ENCODE measurements at regions not wholly inside any gene's neighbourhood (a gene's known extent, or its start where the extent isn't known, plus 50 kb on each side); places are given as distances from the start of the nearest gene placed in this dataset.

GRCh38 chr11:14585438-14585837 is 58.2 kb upstream of the PDE3B start:
- Mint-ChIP-seq H3K9me3 (peaks cover 2% of the 10 kb centered on the region), H3K27me3 (ENCODE audit: insufficient read depth) (peaks cover 8% of the 10 kb centered on the region), H3K4me3 (no peak overlapping the region), H3K27ac (no peak overlapping the region), H3K36me3 (ENCODE audit: low read depth) (peaks cover 1% of the 10 kb centered on the region), H3K4me1 (peaks cover 16% of the 10 kb centered on the region)
- H3K4me1 ChIP-seq (ENCODE audit: control insufficient read depth, insufficient read depth, low read length), result no peaks in the 10 kb centered on the region
- DNase-seq, result no peak
- H3K36me3 ChIP-seq (ENCODE audit: control insufficient read depth, insufficient read depth, low read length), result no peaks in the 10 kb centered on the region
- TF ChIP-seq CTCF (conservative IDR thresholded peaks at IDR 0.05), result no peak
- no peak overlapping the region for H3K27ac ChIP-seq (ENCODE audit: low read depth, low read length)
- 88 to 100% methylated on average over 2 of the region's 2 CpGs for WGBS, 2 experiments (ENCODE audit: insufficient coverage in 1 of 2, insufficient read length in 1 of 2)
- H3K9ac ChIP-seq (ENCODE audit: extremely low read depth, low read length, poor library complexity, severe bottlenecking), result no peak overlapping the region
- no peaks in the 10 kb centered on the region for H3K9me3 ChIP-seq (ENCODE audit: control insufficient read depth, low read length)
- H3K27me3 ChIP-seq (ENCODE audit: control insufficient read depth, insufficient read depth, low read length, poor library complexity, severe bottlenecking), result peaks cover 43% of the 10 kb centered on the region
- H3K4me3 ChIP-seq (ENCODE audit: low read length), result no peak overlapping the region

GRCh38 chr11:14587258-14587657 is 56.3 kb upstream of the PDE3B start:
- Mint-ChIP-seq H3K36me3 (ENCODE audit: low read depth) (peaks cover 4% of the 10 kb centered on the region), H3K27ac (no peak overlapping the region), H3K4me3 (no peak overlapping the region), H3K9me3 (peaks cover 13% of the 10 kb centered on the region), H3K27me3 (ENCODE audit: insufficient read depth) (peaks cover 3% of the 10 kb centered on the region), H3K4me1 (peaks cover 16% of the 10 kb centered on the region)
- Histone ChIP-seq H3K4me1 (ENCODE audit: control insufficient read depth, insufficient read depth, low read length) (no peaks in the 10 kb centered on the region), H3K36me3 (ENCODE audit: control insufficient read depth, insufficient read depth, low read length) (no peaks in the 10 kb centered on the region), H3K27me3 (ENCODE audit: control insufficient read depth, insufficient read depth, low read length, poor library complexity, severe bottlenecking) (peaks cover 30% of the 10 kb centered on the region), H3K4me3 (ENCODE audit: low read length) (no peak overlapping the region), H3K27ac (ENCODE audit: low read depth, low read length) (no peak overlapping the region), H3K9ac (ENCODE audit: extremely low read depth, low read length, poor library complexity, severe bottlenecking) (no peak overlapping the region), H3K9me3 (ENCODE audit: control insufficient read depth, low read length) (no peaks in the 10 kb centered on the region)
- no peak for DNase-seq
- no peak for TF ChIP-seq CTCF (conservative IDR thresholded peaks at IDR 0.05)
- 68 to 82% methylated on average over 2 of the region's 2 CpGs for WGBS, 2 experiments (ENCODE audit: insufficient coverage in 1 of 2, insufficient read length in 1 of 2)

GRCh38 chr11:14588681-14589080 is 54.9 kb upstream of the PDE3B start:
- Mint-ChIP-seq H3K27me3 (ENCODE audit: insufficient read depth) (peaks cover 3% of the 10 kb centered on the region), H3K4me1 (peaks cover 8% of the 10 kb centered on the region), H3K9me3 (peaks cover 13% of the 10 kb centered on the region), H3K4me3 (no peak overlapping the region), H3K27ac (no peak overlapping the region), H3K36me3 (ENCODE audit: low read depth) (peaks cover 4% of the 10 kb centered on the region)
- no peak for DNase-seq
- Histone ChIP-seq H3K36me3 (ENCODE audit: control insufficient read depth, insufficient read depth, low read length) (no peaks in the 10 kb centered on the region), H3K4me3 (ENCODE audit: low read length) (no peak overlapping the region), H3K9me3 (ENCODE audit: control insufficient read depth, low read length) (no peaks in the 10 kb centered on the region), H3K9ac (ENCODE audit: extremely low read depth, low read length, poor library complexity, severe bottlenecking) (no peak overlapping the region), H3K27me3 (ENCODE audit: control insufficient read depth, insufficient read depth, low read length, poor library complexity, severe bottlenecking) (peaks cover 30% of the 10 kb centered on the region), H3K4me1 (ENCODE audit: control insufficient read depth, insufficient read depth, low read length) (no peaks in the 10 kb centered on the region), H3K27ac (ENCODE audit: low read depth, low read length) (no peak overlapping the region)
- WGBS, 2 experiments (ENCODE audit: insufficient coverage in 1 of 2, insufficient read length in 1 of 2), result 88 to 90% methylated on average over 1 of the region's 2 CpGs
- TF ChIP-seq CTCF (conservative IDR thresholded peaks at IDR 0.05), result no peak

Data from endodermal cell (in vitro differentiated cells).